Epithelial cell of proximal tubule (primary cell): ENCODE measurements at regions not wholly inside any gene's neighbourhood (a gene's known extent, or its start where the extent isn't known, plus 50 kb on each side); places are given as distances from the start of the nearest gene placed in this dataset.
"Not testable (repeated sequence)": the region's sequence is repeated elsewhere in the genome, so short reads cannot be mapped to it uniquely, and the experiment has no call there.

Experiments
- DNase-seq: peaks from one replicate; pipeline ENCODE4 v3.0.0-alpha.2; 2011; ENCODE audit warnings: low read depth
- H3K4me3 ChIP-seq: 2 replicates; pipeline ENCODE4 v1.5.1; 2011; ENCODE audit warnings: low read depth, mild to moderate bottlenecking, low read length
- CTCF ChIP-seq: conservative IDR thresholded peaks from 2 replicates; pipeline ENCODE4 v1.5.1; 2012; ENCODE audit warnings: low read depth, mild to moderate bottlenecking, low read length

- no peak for TF ChIP-seq CTCF
- no peak for DNase-seq
- no peak overlapping the region for H3K4me3 ChIP-seq
Measured at GRCh38 chr9:15007698-15008097, 97.5 kb upstream of the FREM1 start.

GRCh38 chr9:14994738-14995137 lies 84.5 kb upstream of the FREM1 start:
- no peak for TF ChIP-seq CTCF
- no peak for DNase-seq
- H3K4me3 ChIP-seq = no peak overlapping the region

GRCh38 chr9:14993901-14994554 lies 83.8 kb upstream of the FREM1 start:
- no peak for TF ChIP-seq CTCF
- DNase-seq = no peak
- H3K4me3 ChIP-seq = peak overlapping the region; percentile 67

- no peak for TF ChIP-seq CTCF
- peak; percentile 3 for DNase-seq
- H3K4me3 ChIP-seq = peak overlapping the region; percentile 67
Measured at GRCh38 chr9:14993061-14993800, 83.0 kb upstream of the FREM1 start.

GRCh38 chr9:14992516-14992915 lies 82.3 kb upstream of the FREM1 start:
- peak overlapping the region; percentile 67 for H3K4me3 ChIP-seq
- DNase-seq = no peak
- TF ChIP-seq CTCF = no peak

- H3K4me3 ChIP-seq = no peak overlapping the region
- DNase-seq = no peak
- TF ChIP-seq CTCF = no peak
Measured at GRCh38 chr9:14992081-14992480, 81.9 kb upstream of the FREM1 start.

- not testable (repeated sequence) for H3K4me3 ChIP-seq, DNase-seq
Measured at GRCh38 chr9:14990647-14991046, 80.4 kb upstream of the FREM1 start.
